SK-N-SH (cell line): ENCODE measurements at regions not wholly inside any gene's neighbourhood (a gene's known extent, or its start where the extent isn't known, plus 50 kb on each side); places are given as distances from the start of the nearest gene placed in this dataset.

Experiments
- FOXJ3 ChIP-seq: sonication (generic); formaldehyde crosslinking; IDR thresholded peaks from 2 replicates; pipeline ENCODE4 v1.5.1; 2020; ENCODE audit warnings: mild to moderate bottlenecking, missing genetic modification reagents
- MXI1 ChIP-seq: IDR thresholded peaks from 2 replicates; pipeline ENCODE4 v1.6.1; 2012; ENCODE audit warnings: mild to moderate bottlenecking, low read depth, low read length, improper control_type of control experiment
- POLR2AphosphoS5 ChIP-seq: IDR thresholded peaks from 2 replicates; pipeline ENCODE4 v1.6.1; 2012; ENCODE audit warnings: low read depth, low read length
- TAF1 ChIP-seq: IDR thresholded peaks from 2 replicates; pipeline ENCODE4 v1.6.1; 2012; ENCODE audit warnings: low read depth, mild to moderate bottlenecking, low read length, moderate library complexity, borderline replicate concordance
- YY1 ChIP-seq: IDR thresholded peaks from 2 replicates; pipeline ENCODE4 v1.4.0; 2012; ENCODE audit warnings: low read depth, mild to moderate bottlenecking
- TF ChIP-seq, protein P1 (sequence below): fragments of 200-600 bp; sonication (generic); IDR thresholded peaks from 2 replicates; pipeline ENCODE4 v1.6.1; 2017; ENCODE audit warnings: antibody characterized with exemption, mild to moderate bottlenecking, moderate library complexity
- TF ChIP-seq, protein P2 (sequence below): IDR thresholded peaks from 2 replicates; pipeline ENCODE4 v1.4.0; 2012; ENCODE audit warnings: low read depth, borderline replicate concordance
- TF ChIP-seq, protein P3 (sequence below): IDR thresholded peaks from 2 replicates; pipeline ENCODE4 v1.4.0; 2012; ENCODE audit warnings: low read depth, borderline replicate concordance

DNA sequence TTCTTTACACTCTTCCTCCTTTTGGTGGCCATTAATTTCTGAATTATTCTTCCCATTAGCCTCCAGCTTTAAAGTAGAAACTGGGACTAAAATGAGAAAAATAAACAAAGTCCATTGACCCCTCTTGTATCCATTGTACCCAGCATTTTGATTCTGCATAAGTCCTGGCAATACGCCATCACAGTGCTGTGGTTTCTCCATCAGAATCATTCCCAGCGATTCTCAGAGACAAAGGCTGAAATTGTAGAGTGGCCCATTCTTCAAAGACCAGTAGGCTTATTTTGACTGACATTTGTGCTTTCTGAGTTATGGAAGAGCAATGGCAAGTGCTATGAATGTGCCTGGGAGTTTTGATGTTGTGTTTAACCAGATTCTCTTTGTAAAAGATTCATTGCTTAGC is 199.3 kb upstream of the GALNT5 start:
- TF ChIP-seq, protein P1, sequence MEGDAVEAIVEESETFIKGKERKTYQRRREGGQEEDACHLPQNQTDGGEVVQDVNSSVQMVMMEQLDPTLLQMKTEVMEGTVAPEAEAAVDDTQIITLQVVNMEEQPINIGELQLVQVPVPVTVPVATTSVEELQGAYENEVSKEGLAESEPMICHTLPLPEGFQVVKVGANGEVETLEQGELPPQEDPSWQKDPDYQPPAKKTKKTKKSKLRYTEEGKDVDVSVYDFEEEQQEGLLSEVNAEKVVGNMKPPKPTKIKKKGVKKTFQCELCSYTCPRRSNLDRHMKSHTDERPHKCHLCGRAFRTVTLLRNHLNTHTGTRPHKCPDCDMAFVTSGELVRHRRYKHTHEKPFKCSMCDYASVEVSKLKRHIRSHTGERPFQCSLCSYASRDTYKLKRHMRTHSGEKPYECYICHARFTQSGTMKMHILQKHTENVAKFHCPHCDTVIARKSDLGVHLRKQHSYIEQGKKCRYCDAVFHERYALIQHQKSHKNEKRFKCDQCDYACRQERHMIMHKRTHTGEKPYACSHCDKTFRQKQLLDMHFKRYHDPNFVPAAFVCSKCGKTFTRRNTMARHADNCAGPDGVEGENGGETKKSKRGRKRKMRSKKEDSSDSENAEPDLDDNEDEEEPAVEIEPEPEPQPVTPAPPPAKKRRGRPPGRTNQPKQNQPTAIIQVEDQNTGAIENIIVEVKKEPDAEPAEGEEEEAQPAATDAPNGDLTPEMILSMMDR = no peak
- TF ChIP-seq POLR2AphosphoS5 = no peak
- TF ChIP-seq, protein P2, sequence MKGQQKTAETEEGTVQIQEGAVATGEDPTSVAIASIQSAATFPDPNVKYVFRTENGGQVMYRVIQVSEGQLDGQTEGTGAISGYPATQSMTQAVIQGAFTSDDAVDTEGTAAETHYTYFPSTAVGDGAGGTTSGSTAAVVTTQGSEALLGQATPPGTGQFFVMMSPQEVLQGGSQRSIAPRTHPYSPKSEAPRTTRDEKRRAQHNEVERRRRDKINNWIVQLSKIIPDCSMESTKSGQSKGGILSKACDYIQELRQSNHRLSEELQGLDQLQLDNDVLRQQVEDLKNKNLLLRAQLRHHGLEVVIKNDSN = no peak
- no peak for TF ChIP-seq MXI1
- TF ChIP-seq, protein P3, sequence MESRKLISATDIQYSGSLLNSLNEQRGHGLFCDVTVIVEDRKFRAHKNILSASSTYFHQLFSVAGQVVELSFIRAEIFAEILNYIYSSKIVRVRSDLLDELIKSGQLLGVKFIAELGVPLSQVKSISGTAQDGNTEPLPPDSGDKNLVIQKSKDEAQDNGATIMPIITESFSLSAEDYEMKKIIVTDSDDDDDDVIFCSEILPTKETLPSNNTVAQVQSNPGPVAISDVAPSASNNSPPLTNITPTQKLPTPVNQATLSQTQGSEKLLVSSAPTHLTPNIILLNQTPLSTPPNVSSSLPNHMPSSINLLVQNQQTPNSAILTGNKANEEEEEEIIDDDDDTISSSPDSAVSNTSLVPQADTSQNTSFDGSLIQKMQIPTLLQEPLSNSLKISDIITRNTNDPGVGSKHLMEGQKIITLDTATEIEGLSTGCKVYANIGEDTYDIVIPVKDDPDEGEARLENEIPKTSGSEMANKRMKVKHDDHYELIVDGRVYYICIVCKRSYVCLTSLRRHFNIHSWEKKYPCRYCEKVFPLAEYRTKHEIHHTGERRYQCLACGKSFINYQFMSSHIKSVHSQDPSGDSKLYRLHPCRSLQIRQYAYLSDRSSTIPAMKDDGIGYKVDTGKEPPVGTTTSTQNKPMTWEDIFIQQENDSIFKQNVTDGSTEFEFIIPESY = no peak
- no peak for TF ChIP-seq TAF1
- no peak for TF ChIP-seq FOXJ3 (CRISPR knock-in tag)
- TF ChIP-seq YY1 = no peak
